Heart right ventricle (tissue), 16 donors: ENCODE measurements at regions not wholly inside any gene's neighbourhood (a gene's known extent, or its start where the extent isn't known, plus 50 kb on each side); places are given as distances from the start of the nearest gene placed in this dataset.
"Not testable (repeated sequence)": the region's sequence is repeated elsewhere in the genome, so short reads cannot be mapped to it uniquely, and the experiment has no call there.

Source experiments
- ATAC-seq, 8 donors: fragments of 200-7000 bp; cut with Tn5 transposase; one replicate each; pipeline ENCODE4 v1.9.1; 2020; ENCODE audit warnings: mild to moderate bottlenecking in 8 of 8, moderate library complexity in 8 of 8, moderate number of reproducible peaks in 1 of 8
- DNase-seq, 2 donors: peaks; one replicate each; pipeline ENCODE4 v3.0.0-alpha.2; 2020
- H3K27ac ChIP-seq, 10 donors: fragments of 200-600 bp; sonication (generic) in 2 of 10; one replicate each; pipeline versions ENCODE4 v1.5.0 to v1.8.0; 2020 to 2022; ENCODE audit warnings: mild to moderate bottlenecking in 3 of 10
- H3K27me3 ChIP-seq, 7 donors: fragments of 200-600 bp; one replicate each; pipeline ENCODE4 v1.8.0; 2021 to 2022; ENCODE audit warnings: mild to moderate bottlenecking in 2 of 7
- H3K36me3 ChIP-seq, 9 donors: fragments of 200-600 bp; sonication (generic) in 1 of 9; one replicate each; pipeline versions ENCODE4 v1.5.0 to v1.8.0; 2020 to 2022; ENCODE audit warnings: mild to moderate bottlenecking in 2 of 9
- H3K4me1 ChIP-seq, 9 donors: fragments of 200-600 bp; sonication (generic) in 1 of 9; one replicate each; pipeline versions ENCODE4 v1.5.0 to v1.8.0; 2020 to 2022; ENCODE audit warnings: mild to moderate bottlenecking in 4 of 9
- H3K4me3 ChIP-seq, 10 donors: fragments of 200-600 bp; sonication (generic) in 2 of 10; one replicate each; pipeline versions ENCODE4 v1.5.0 to v1.8.0; 2020 to 2022; ENCODE audit warnings: mild to moderate bottlenecking in 7 of 10, moderate library complexity in 2 of 10
- H3K9me3 ChIP-seq, 11 donors: fragments of 200-600 bp in 10 of 11; sonication (generic) in 2 of 11; one replicate each; pipeline versions ENCODE4 v1.5.0 to v1.8.0; 2013 to 2022; ENCODE audit warnings: mild to moderate bottlenecking in 2 of 11, control low read depth in 1 of 11, moderate library complexity in 1 of 11
- CTCF ChIP-seq, 9 donors: fragments of 200-600 bp; sonication (generic) in 2 of 9; IDR thresholded peaks; one replicate each; pipeline versions ENCODE4 v1.5.0 to v1.8.0; 2021 to 2022; ENCODE audit warnings: antibody characterized with exemption in 9 of 9, mild to moderate bottlenecking in 5 of 9, moderate library complexity in 1 of 9
- WGBS, 2 donors: extraction: QIAGEN DNeasy Blood & Tissue Kit; methylation state at CpG; one replicate each; pipeline ENCODE4 v1.1.7; 2013; ENCODE audit warnings: inconsistent platforms in 1 of 2; 5-methylcytosine and 5-hydroxymethylcytosine counted together
- intact Hi-C, 10 donors: fragments of 100-400 bp; cut with DNase I; formaldehyde crosslinking; loops; one replicate each; pipeline versions ENCODE4 v1.11.1 to v1.14.2; 2022
- donor health status: Arrhythmogenic right ventricular cardiomyopathy.
- donor health status: ischemic (EF 13 %, LVEDD 7.1; RV severe dilation, severe dysfunction).
- donor health status: healthy with polysubstance abuse.
- donor health status: DM: no; HTN: yes; CAD: no.
- donor health status: DM: no; HTN: no; CAD: no.
- donor health status: ischemic (EF 25% LVEDD 6.9; RV normal size, moderate dysfunction).
- donor health status: ischemic (EF 25% LVEDD 5.7; RV mildly dilated, moderate dysfunction).
- donor health status: healthy.
- donor health status: DM: yes; HTN: yes; CAD: no.
- donor health status: Ischemic cardiomyopathy.
- donor health status: ischemic (EF 35%, LVEDD 5.7; RV mildly dilated, moderate dysfunction).
- donor health status: nonischemic (EF 11% LVEDD 7.7; RV severe dilation, severe dysfunction).
- donor health status: DM: yes; HTN: yes; CAD: no.
- donor health status: PGD.
- donor health status: ischemic (EF 29% LVEDD 5.4; RV normal size, mild dysfunction).
- donor health status: nonischemic (EF 23%, LVEDD 6.1; RV moderate dilation, normal function).

- no peaks in the 10 kb centered on the region for H3K36me3 ChIP-seq
- TF ChIP-seq CTCF (IDR thresholded peaks at IDR 0.05): no peak
- no peak overlapping the region for H3K4me3 ChIP-seq
- H3K4me1 ChIP-seq: peaks cover 0 to 20% (median 8%) of the 10 kb centered on the region in 9 donors
- 93 to 100% methylated on average over 1 of the region's 1 CpG for WGBS, 2 donors
- H3K27ac ChIP-seq: no peak overlapping the region
- H3K27me3 ChIP-seq: no peaks in the 10 kb centered on the region
- intact Hi-C loops: no loop called here
- ATAC-seq (no peak), DNase-seq (no peak)
- H3K9me3 ChIP-seq: peaks cover 0 to 23% (median 3%) of the 10 kb centered on the region in 11 donors
Measured at GRCh38 chr18:22290004-22290403, 120.6 kb downstream of the GATA6 start.

GRCh38 chr18:22286585-22286984 lies 117.2 kb downstream of the GATA6 start:
- Histone ChIP-seq H3K27ac (peak overlapping the region in 5 of 10 donors; percentile 1 to 33 (median 2)), H3K4me1 (peaks cover 0 to 41% (median 9%) of the 10 kb centered on the region in 9 donors), H3K9me3 (peaks cover 0 to 23% (median 3%) of the 10 kb centered on the region in 11 donors), H3K36me3 (no peaks in the 10 kb centered on the region), H3K27me3 (no peaks in the 10 kb centered on the region), H3K4me3 (peak overlapping the region in 1 of 10 donors; percentile 14)
- intact Hi-C loops: loop anchor here in 2 of 10 donors (5.0 kb wide), 2 partner anchors 41 to 51 kb away; no protein-coding TSS in a partner anchor
- no peak for TF ChIP-seq CTCF (IDR thresholded peaks at IDR 0.05)
- peak; percentile 31 to 68 (median 56) for ATAC-seq
- DNase-seq: no peak
- 26 to 30% methylated on average over 5 of the region's 5 CpGs for WGBS, 2 donors

GRCh38 chr18:22285361-22286140 lies 116.2 kb downstream of the GATA6 start:
- intact Hi-C loops: loop anchor here in 2 of 10 donors (5.0 kb wide), 2 partner anchors 42 to 52 kb away; no protein-coding TSS in a partner anchor
- H3K36me3 ChIP-seq: no peaks in the 10 kb centered on the region
- no peak overlapping the region for H3K4me3 ChIP-seq
- 48 to 62% methylated on average over 3 of the region's 3 CpGs for WGBS, 2 donors
- no peak for DNase-seq
- H3K27ac ChIP-seq: peak overlapping the region in 3 of 10 donors; percentile 1 to 23 (median 3)
- H3K9me3 ChIP-seq: peaks cover 0 to 23% (median 3%) of the 10 kb centered on the region in 11 donors
- peaks cover 0 to 41% (median 9%) of the 10 kb centered on the region in 9 donors for H3K4me1 ChIP-seq
- TF ChIP-seq CTCF (IDR thresholded peaks at IDR 0.05): no peak
- H3K27me3 ChIP-seq: no peaks in the 10 kb centered on the region
- ATAC-seq: no peak

GRCh38 chr18:22284581-22285360 lies 115.4 kb downstream of the GATA6 start:
- DNase-seq: no peak
- no peak for TF ChIP-seq CTCF (IDR thresholded peaks at IDR 0.05)

GRCh38 chr18:22283855-22284254 lies 114.5 kb downstream of the GATA6 start:
- H3K9me3 ChIP-seq: peaks cover 0 to 11% (median 0%) of the 10 kb centered on the region in 11 donors

More at GRCh38 chr18:22284581-22285360, 115.4 kb downstream of the GATA6 start:
- Histone ChIP-seq H3K27ac (no peak overlapping the region), H3K4me3 (no peak overlapping the region), H3K9me3 (peaks cover 0 to 16% (median 0%) of the 10 kb centered on the region in 11 donors), H3K4me1 (peaks cover 0 to 41% (median 9%) of the 10 kb centered on the region in 9 donors), H3K27me3 (no peaks in the 10 kb centered on the region), H3K36me3 (no peaks in the 10 kb centered on the region)
- WGBS, 2 donors: 58 to 70% methylated on average over 3 of the region's 3 CpGs
- ATAC-seq: no peak
- intact Hi-C loops: loop anchor here in 2 of 10 donors (5.0 kb wide), 2 partner anchors 43 to 53 kb away; no protein-coding TSS in a partner anchor

More at GRCh38 chr18:22283855-22284254, 114.5 kb downstream of the GATA6 start:
- H3K36me3 ChIP-seq, ATAC-seq, H3K27me3 ChIP-seq, H3K27ac ChIP-seq, H3K4me3 ChIP-seq, intact Hi-C loops, DNase-seq: not testable (repeated sequence)
- peaks cover 0 to 43% (median 9%) of the 10 kb centered on the region in 9 donors for H3K4me1 ChIP-seq
- 96 to 98% methylated on average over 4 of the region's 4 CpGs for WGBS, 2 donors
